Panc1 (cell line): ENCODE measurements at regions not wholly inside any gene's neighbourhood (a gene's known extent, or its start where the extent isn't known, plus 50 kb on each side); places are given as distances from the start of the nearest gene placed in this dataset.

Experiments used
- ATAC-seq: fragments of 200-7000 bp; cut with Tn5 transposase; 2 replicates; pipeline ENCODE4 v1.9.1; 2020; ENCODE audit warnings: mild to moderate bottlenecking, moderate library complexity
- BruUV-seq: library from RNA; stranded (reverse); fragments of 400-500 nt; replicated peaks from 2 replicates; lab custom pipeline; 2021; lab: Mats Ljungman, UMichigan
- CTCF ChIA-PET: fragments of 300-600 bp; sonication (Branson Sonifier 250); formaldehyde crosslinking; loops from one replicate; lab custom pipeline; 2022; ENCODE audit warnings: antibody characterized with exemption; lab: Charles Lee
- POLR2A ChIA-PET: fragments of 300-600 bp; sonication (Branson Sonifier 250); formaldehyde crosslinking; loops from one replicate; lab custom pipeline; 2022; ENCODE audit warnings: antibody characterized with exemption; lab: Charles Lee
- DNase-seq: peaks from one replicate; pipeline ENCODE4 v3.0.0-alpha.2; 2010; ENCODE audit warnings: low read depth, low spot score
- H3K27ac ChIP-seq: 2 replicates; pipeline ENCODE4 v1.5.1; 2011; ENCODE audit warnings: mild to moderate bottlenecking, low read length, inconsistent platforms
- H3K27me3 ChIP-seq: fragments of 200-500 bp; sonication (Bioruptor generic); 2 replicates; pipeline ENCODE4 v1.6.0; 2014; ENCODE audit warnings: low read length, inconsistent platforms; ENCODE audit not compliant: control insufficient read depth, insufficient read depth
- H3K36me3 ChIP-seq: fragments of 200-500 bp; sonication (Bioruptor generic); 2 replicates; pipeline ENCODE4 v1.5.1; 2014; ENCODE audit warnings: inconsistent platforms, mild to moderate bottlenecking, low read length, moderate library complexity; ENCODE audit not compliant: control insufficient read depth, insufficient read depth
- H3K4me1 ChIP-seq: 2 replicates; pipeline ENCODE4 v1.5.1; 2011; ENCODE audit warnings: inconsistent platforms, mild to moderate bottlenecking, low read length, moderate library complexity; ENCODE audit not compliant: control insufficient read depth, insufficient read depth
- H3K4me3 ChIP-seq, 2 experiments: 2 replicates each; pipeline ENCODE4 v1.5.1; 2011 to 2012; ENCODE audit warnings: low read depth in 2 of 2, low read length in 2 of 2, mild to moderate bottlenecking in 2 of 2, inconsistent platforms in 1 of 2, moderate library complexity in 1 of 2
- H3K9me3 ChIP-seq: fragments of 200-500 bp; sonication (Bioruptor generic); 2 replicates; pipeline ENCODE4 v1.5.1; 2014; ENCODE audit warnings: low read depth, mild to moderate bottlenecking, inconsistent platforms, low read length, moderate library complexity; ENCODE audit not compliant: control insufficient read depth, insufficient read depth
- CTCF ChIP-seq: fragments of 450-650 bp; IDR thresholded peaks from 2 replicates; pipeline ENCODE4 v1.5.1; 2017; ENCODE audit warnings: mild to moderate bottlenecking
- POLR2AphosphoS5 ChIP-seq: IDR thresholded peaks from 2 replicates; pipeline ENCODE4 v1.6.1; 2012; ENCODE audit warnings: mild to moderate bottlenecking, low read depth, low read length, moderate library complexity
- SIN3A ChIP-seq: IDR thresholded peaks from 2 replicates; pipeline ENCODE4 v1.6.1; 2012; ENCODE audit warnings: low read depth, mild to moderate bottlenecking, low read length, moderate library complexity, borderline replicate concordance; ENCODE audit not compliant: insufficient read depth
- TCF7L2 ChIP-seq: IDR thresholded peaks from 2 replicates; pipeline ENCODE4 v1.6.1; 2011; ENCODE audit warnings: mild to moderate bottlenecking, low read depth, low read length, inconsistent platforms
- in situ Hi-C: cut with HindIII; loops from 2 replicates; pipeline ENCODE4 v1.10.0; 2016; ENCODE audit warnings: low sequenced_read_pairs, low pct_unique_long_range_greater_than_20kb
- intact Hi-C: fragments of 100-400 bp; cut with micrococcal nuclease; formaldehyde crosslinking; loops from one replicate; pipeline ENCODE4 v1.10.0; 2022; ENCODE audit not compliant: unreplicated experiment
- TF ChIP-seq, protein P1 (sequence below), 2 experiments: IDR thresholded peaks; 2 replicates each; pipeline ENCODE4 v1.6.1; 2011 to 2012; ENCODE audit warnings: low read depth in 2 of 2, control low read depth in 1 of 2, low read length in 1 of 2, mild to moderate bottlenecking in 1 of 2, moderate library complexity in 1 of 2; ENCODE audit not compliant: insufficient read depth in 1 of 2

DNA sequence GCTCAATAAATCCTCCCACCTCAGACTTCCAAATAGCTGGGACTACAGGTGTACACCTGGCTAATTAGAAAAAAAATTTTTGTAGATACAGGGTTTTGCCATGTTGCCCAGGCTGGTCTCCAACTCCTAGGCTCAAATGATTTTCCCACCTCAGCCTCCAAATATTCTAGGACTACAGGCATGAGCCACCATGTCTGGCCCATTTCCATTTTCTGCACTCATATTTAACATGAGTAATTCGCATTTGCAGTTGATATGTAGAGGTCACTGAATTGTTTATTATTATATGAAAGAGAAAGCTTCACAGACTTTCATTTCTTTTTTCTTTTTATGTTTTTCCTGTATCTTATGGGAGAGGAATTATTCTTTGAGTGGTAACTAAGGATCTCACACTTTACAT is 492.7 kb downstream of the CNTN3 start:
- Histone ChIP-seq H3K27ac (no peak overlapping the region), H3K9me3 (no peaks in the 10 kb centered on the region), H3K4me3 (no peak overlapping the region), H3K4me1 (no peaks in the 10 kb centered on the region), H3K36me3 (no peaks in the 10 kb centered on the region), H3K27me3 (no peaks in the 10 kb centered on the region)
- BruUV-seq = no TSS peak
- intact Hi-C loops (no loop called here), in situ Hi-C loops (no loop called here)
- ATAC-seq (no peak), DNase-seq (no peak)
- TF ChIP-seq, protein P1, sequence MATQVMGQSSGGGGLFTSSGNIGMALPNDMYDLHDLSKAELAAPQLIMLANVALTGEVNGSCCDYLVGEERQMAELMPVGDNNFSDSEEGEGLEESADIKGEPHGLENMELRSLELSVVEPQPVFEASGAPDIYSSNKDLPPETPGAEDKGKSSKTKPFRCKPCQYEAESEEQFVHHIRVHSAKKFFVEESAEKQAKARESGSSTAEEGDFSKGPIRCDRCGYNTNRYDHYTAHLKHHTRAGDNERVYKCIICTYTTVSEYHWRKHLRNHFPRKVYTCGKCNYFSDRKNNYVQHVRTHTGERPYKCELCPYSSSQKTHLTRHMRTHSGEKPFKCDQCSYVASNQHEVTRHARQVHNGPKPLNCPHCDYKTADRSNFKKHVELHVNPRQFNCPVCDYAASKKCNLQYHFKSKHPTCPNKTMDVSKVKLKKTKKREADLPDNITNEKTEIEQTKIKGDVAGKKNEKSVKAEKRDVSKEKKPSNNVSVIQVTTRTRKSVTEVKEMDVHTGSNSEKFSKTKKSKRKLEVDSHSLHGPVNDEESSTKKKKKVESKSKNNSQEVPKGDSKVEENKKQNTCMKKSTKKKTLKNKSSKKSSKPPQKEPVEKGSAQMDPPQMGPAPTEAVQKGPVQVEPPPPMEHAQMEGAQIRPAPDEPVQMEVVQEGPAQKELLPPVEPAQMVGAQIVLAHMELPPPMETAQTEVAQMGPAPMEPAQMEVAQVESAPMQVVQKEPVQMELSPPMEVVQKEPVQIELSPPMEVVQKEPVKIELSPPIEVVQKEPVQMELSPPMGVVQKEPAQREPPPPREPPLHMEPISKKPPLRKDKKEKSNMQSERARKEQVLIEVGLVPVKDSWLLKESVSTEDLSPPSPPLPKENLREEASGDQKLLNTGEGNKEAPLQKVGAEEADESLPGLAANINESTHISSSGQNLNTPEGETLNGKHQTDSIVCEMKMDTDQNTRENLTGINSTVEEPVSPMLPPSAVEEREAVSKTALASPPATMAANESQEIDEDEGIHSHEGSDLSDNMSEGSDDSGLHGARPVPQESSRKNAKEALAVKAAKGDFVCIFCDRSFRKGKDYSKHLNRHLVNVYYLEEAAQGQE (IDR thresholded peaks at IDR 0.05; ENCODE audit: insufficient read depth in 1 of 2, low read depth in 2 of 2, low read length in 1 of 2) = no peak
- TF ChIP-seq TCF7L2 (no peak), SIN3A (no peak), CTCF (no peak), POLR2AphosphoS5 (no peak)
- POLR2A ChIA-PET = no interaction called here
- CTCF ChIA-PET = no interaction called here

GRCh38 chr3:74119221-74119620 is 494.5 kb upstream of the PDZRN3 start:
- BruUV-seq = no TSS peak
- ChIA-PET CTCF (no interaction called here), POLR2A (no interaction called here)
- intact Hi-C loops = no loop called here
- Histone ChIP-seq H3K4me3 (no peak overlapping the region), H3K4me1 (no peaks in the 10 kb centered on the region), H3K27ac (no peak overlapping the region), H3K36me3 (no peaks in the 10 kb centered on the region), H3K27me3 (no peaks in the 10 kb centered on the region), H3K9me3 (no peaks in the 10 kb centered on the region)
- no peak for ATAC-seq
- in situ Hi-C loops = no loop called here
- no peak for TF ChIP-seq TCF7L2
- TF ChIP-seq, protein P1 (IDR thresholded peaks at IDR 0.05; ENCODE audit: insufficient read depth in 1 of 2, low read depth in 2 of 2, low read length in 1 of 2) = no peak
- TF ChIP-seq CTCF = no peak
- no peak for TF ChIP-seq SIN3A
- TF ChIP-seq POLR2AphosphoS5 = no peak
- DNase-seq = no peak
